ENCODE measurements at regions not wholly inside any gene's neighbourhood (a gene's known extent, or its start where the extent isn't known, plus 50 kb on each side); places are given as distances from the start of the nearest gene placed in this dataset.
"Not testable (repeated sequence)": the region's sequence is repeated elsewhere in the genome, so short reads cannot be mapped to it uniquely, and the experiment has no call there.

DNA sequence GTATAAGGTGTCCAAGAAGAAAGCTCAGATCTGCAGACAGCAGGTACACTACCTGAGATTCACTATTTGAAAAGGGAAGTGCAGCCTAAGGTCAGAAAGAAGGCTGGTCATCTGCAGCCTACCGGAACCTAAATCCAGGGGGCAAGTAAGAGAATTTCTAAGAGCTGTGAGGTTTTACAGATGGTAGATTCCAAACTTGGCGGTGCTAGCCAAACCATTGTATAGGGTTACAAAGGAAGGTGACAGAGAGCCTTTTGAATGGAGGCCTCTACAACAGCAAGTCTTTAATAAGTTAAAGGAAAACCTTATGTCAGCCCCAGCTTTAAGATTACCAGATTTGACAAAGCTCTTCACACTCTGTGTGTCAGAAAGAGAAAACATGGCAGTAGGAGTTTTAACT, 1044.8 kb downstream of the CDY2B start:
- ATAC-seq: no peak
- no peak for TF ChIP-seq POLR2A (IDR thresholded peaks at IDR 0.05)
- TF ChIP-seq, protein P1, sequence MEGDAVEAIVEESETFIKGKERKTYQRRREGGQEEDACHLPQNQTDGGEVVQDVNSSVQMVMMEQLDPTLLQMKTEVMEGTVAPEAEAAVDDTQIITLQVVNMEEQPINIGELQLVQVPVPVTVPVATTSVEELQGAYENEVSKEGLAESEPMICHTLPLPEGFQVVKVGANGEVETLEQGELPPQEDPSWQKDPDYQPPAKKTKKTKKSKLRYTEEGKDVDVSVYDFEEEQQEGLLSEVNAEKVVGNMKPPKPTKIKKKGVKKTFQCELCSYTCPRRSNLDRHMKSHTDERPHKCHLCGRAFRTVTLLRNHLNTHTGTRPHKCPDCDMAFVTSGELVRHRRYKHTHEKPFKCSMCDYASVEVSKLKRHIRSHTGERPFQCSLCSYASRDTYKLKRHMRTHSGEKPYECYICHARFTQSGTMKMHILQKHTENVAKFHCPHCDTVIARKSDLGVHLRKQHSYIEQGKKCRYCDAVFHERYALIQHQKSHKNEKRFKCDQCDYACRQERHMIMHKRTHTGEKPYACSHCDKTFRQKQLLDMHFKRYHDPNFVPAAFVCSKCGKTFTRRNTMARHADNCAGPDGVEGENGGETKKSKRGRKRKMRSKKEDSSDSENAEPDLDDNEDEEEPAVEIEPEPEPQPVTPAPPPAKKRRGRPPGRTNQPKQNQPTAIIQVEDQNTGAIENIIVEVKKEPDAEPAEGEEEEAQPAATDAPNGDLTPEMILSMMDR (IDR thresholded peaks at IDR 0.05): no peak
- no peak overlapping the region for H3K4me3 ChIP-seq
- 88 to 90% methylated on average over 2 of the region's 2 CpGs; no CpG with 5 or more reads in 2 of the 4 donors for WGBS, 4 donors
- H3K36me3 ChIP-seq: no peaks in the 10 kb centered on the region
- H3K27me3 ChIP-seq: no peaks in the 10 kb centered on the region
- DNase-seq: no peak
- no peaks in the 10 kb centered on the region for H3K9me3 ChIP-seq
- no peaks in the 10 kb centered on the region for H3K4me1 ChIP-seq
- intact Hi-C loops (cut with DNase I): no loop called here
- H3K27ac ChIP-seq: no peak overlapping the region

DNA sequence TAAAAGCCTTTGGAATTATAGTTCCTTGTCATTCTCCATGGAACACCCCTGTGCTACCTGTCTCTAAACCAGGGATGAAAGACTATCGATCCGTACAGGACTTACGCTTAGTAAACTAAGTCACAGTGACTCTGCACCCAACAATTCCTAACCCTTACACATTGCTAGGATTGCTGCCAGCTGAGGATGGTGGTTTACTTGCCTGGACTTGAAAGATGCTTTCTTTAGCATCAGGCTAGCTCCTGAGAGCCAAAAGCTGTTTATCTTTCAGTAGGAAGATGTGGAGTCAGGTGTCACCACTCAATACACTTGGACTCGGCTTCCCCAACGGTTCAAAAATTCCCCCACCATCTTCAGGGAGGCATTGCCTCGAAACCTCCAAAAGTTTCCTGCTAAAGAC, 1045.3 kb downstream of the CDY2B start:
- WGBS, 4 donors: 78% methylated on average over 6 of the region's 6 CpGs; no CpG with 5 or more reads in 2 of the 4 donors
- no peak overlapping the region for H3K27ac ChIP-seq
- no peak overlapping the region for H3K4me3 ChIP-seq
- no peak for TF ChIP-seq POLR2A (IDR thresholded peaks at IDR 0.05)
- TF ChIP-seq, protein P1 (IDR thresholded peaks at IDR 0.05): no peak
- no peaks in the 10 kb centered on the region for H3K27me3 ChIP-seq
- intact Hi-C loops (cut with DNase I): no loop called here
- no peaks in the 10 kb centered on the region for H3K4me1 ChIP-seq
- DNase-seq (no peak), ATAC-seq (no peak)
- no peaks in the 10 kb centered on the region for H3K9me3 ChIP-seq
- no peaks in the 10 kb centered on the region for H3K36me3 ChIP-seq

DNA sequence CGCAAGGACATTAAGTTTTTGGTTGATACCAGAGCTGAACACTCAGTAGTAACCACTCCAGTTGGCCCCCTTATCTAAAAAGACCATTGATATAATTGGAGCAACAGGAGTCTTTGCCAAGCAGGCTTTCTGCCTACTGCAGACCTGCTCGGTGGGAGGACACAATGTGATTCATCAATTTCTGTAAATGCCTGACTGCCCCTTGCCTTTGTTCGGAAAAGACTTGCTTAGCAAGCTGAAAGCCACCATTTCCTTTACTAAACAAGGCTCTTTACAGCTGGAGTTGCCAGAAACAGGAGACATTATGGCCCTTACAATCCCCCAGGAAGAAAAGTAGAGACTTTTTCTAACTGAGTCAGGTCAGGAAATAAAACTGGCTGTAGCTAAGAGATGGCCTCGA, 1045.9 kb downstream of the CDY2B start:
- DNase-seq (no peak), ATAC-seq (no peak)
- H3K27ac ChIP-seq: no peak overlapping the region
- 49 to 52% methylated on average over 4 of the region's 4 CpGs; no CpG with 5 or more reads in 2 of the 4 donors for WGBS, 4 donors
- no peak overlapping the region for H3K4me3 ChIP-seq
- no peaks in the 10 kb centered on the region for H3K4me1 ChIP-seq
- no peaks in the 10 kb centered on the region for H3K9me3 ChIP-seq
- TF ChIP-seq POLR2A (IDR thresholded peaks at IDR 0.05): no peak
- TF ChIP-seq, protein P1 (IDR thresholded peaks at IDR 0.05): no peak
- H3K27me3 ChIP-seq: no peaks in the 10 kb centered on the region
- intact Hi-C loops (cut with DNase I): no loop called here
- H3K36me3 ChIP-seq: no peaks in the 10 kb centered on the region

DNA sequence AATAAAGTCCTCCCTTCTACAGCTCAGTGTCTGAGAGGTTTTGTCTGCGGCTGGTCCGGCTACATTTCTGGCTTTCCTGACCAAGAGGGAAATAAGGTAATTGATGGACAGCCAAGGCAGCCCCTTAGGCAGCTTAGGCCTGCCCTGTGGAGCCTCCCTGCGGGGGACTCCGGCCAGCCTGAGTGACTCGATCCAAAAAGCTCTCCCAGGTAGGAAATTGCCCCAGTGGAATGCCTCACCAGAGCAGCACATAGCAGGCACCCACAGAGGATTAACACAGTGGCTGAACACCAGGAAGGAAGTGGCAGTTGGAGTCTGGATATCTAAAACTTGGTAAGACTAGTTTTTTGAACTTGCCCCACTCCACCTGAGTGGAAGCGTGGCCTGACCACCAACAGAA, 1048.3 kb downstream of the CDY2B start:
- Histone ChIP-seq H3K4me3 (no peak overlapping the region), H3K4me1 (no peaks in the 10 kb centered on the region), H3K9me3 (no peaks in the 10 kb centered on the region), H3K27me3 (no peaks in the 10 kb centered on the region), H3K36me3 (no peaks in the 10 kb centered on the region), H3K27ac (no peak overlapping the region)
- 77 to 78% methylated on average over 6 of the region's 6 CpGs; no CpG with 5 or more reads in 2 of the 4 donors for WGBS, 4 donors
- no peak for TF ChIP-seq POLR2A (IDR thresholded peaks at IDR 0.05)
- TF ChIP-seq, protein P1 (IDR thresholded peaks at IDR 0.05): no peak
- ATAC-seq (no peak), DNase-seq (no peak)
- intact Hi-C loops (cut with DNase I): no loop called here

DNA sequence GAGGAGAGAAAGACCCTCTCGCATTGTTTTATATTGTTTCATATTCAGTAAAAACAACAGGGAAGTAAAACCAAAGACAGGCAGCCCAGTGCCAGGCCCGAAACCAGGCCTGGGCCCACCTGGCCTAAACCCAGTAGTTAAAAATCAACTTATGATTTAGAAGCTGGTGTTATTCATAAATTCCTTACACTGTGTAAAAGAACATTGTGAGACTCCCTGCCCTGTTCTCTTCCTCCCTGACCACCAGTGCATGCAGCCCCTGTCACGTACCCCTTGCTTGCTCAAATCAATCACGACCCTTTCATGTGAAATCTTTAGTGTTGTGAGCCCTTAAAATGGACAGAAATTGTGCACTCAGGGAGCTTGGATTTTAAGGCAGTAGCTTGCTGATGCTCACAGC, 1048.7 kb downstream of the CDY2B start:
- H3K36me3 ChIP-seq; H3K4me3 ChIP-seq; ATAC-seq; H3K4me1 ChIP-seq; H3K27ac ChIP-seq; H3K9me3 ChIP-seq; DNase-seq; H3K27me3 ChIP-seq; intact Hi-C loops (cut with DNase I): not testable (repeated sequence)
- WGBS, 4 donors: 50 to 72% methylated on average over 4 of the region's 4 CpGs; no CpG with 5 or more reads in 2 of the 4 donors
